GM10266 (cell line): ENCODE measurements at regions not wholly inside any gene's neighbourhood (a gene's known extent, or its start where the extent isn't known, plus 50 kb on each side); places are given as distances from the start of the nearest gene placed in this dataset.

Source experiments
- DNase-seq: peaks from one replicate; pipeline ENCODE4 v3.0.0; 2012; ENCODE audit errors: extremely low spot score
- TF ChIP-seq, protein P1 (sequence below): IDR thresholded peaks from 2 replicates; pipeline ENCODE4 v1.5.1; 2012; ENCODE audit warnings: mild to moderate bottlenecking, low read depth; ENCODE audit not compliant: control insufficient read depth, insufficient read depth; ENCODE audit errors: missing control alignments

DNA sequence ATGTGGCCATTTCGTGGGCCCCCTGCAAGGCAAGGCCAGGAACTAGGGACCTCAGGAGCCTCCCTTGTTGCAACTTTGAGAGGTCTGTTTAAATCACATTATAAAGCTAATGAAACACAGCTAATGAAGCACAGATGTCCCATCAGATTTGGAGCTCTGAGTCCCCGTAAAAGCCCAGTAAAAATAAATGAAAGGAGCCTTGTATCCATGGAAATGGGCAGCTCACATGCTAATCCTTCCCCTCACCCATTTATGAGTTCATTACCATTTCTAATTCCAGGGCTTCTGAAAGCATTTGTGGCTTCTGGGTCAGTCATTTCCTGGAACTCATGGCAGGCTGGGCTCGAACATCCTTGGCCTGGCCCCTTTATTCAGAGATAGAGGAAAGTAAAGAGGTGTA, 274.8 kb downstream of the SS18 start:
- TF ChIP-seq, protein P1, sequence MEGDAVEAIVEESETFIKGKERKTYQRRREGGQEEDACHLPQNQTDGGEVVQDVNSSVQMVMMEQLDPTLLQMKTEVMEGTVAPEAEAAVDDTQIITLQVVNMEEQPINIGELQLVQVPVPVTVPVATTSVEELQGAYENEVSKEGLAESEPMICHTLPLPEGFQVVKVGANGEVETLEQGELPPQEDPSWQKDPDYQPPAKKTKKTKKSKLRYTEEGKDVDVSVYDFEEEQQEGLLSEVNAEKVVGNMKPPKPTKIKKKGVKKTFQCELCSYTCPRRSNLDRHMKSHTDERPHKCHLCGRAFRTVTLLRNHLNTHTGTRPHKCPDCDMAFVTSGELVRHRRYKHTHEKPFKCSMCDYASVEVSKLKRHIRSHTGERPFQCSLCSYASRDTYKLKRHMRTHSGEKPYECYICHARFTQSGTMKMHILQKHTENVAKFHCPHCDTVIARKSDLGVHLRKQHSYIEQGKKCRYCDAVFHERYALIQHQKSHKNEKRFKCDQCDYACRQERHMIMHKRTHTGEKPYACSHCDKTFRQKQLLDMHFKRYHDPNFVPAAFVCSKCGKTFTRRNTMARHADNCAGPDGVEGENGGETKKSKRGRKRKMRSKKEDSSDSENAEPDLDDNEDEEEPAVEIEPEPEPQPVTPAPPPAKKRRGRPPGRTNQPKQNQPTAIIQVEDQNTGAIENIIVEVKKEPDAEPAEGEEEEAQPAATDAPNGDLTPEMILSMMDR: no peak
- DNase-seq: no peak

- TF ChIP-seq, protein P1: no peak
- peak; percentile 6 for DNase-seq
These were observed 275.5 kb downstream of the SS18 start for GRCh38 chr18:25814841-25815458.

GRCh38 chr18:25813110-25813509, 277.3 kb downstream of the SS18 start:
- TF ChIP-seq, protein P1: no peak
- no peak for DNase-seq

- TF ChIP-seq, protein P1: no peak
- DNase-seq: no peak
These were observed 279.7 kb downstream of the SS18 start for GRCh38 chr18:25810736-25811135.

DNA sequence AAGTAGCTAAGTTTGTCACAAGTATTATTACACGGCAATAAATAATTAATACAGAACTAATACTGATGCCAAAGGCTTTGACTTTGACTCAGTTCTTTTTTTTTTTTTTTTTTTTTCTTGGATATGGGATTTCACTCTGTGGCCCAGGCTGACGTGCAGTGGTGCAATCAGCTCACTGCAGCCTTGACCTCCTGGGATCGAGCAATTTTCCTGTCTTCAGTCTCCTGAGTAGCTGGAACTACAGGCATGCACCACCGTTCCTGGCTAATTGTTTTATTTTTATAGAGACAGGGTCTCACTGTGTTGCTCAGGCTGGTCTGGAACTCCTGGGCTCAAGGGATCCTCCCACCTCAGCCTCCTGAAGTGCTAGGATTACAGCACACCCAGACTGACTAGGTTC, 284.5 kb downstream of the SS18 start:
- DNase-seq: no peak
- TF ChIP-seq, protein P1: no peak

DNA sequence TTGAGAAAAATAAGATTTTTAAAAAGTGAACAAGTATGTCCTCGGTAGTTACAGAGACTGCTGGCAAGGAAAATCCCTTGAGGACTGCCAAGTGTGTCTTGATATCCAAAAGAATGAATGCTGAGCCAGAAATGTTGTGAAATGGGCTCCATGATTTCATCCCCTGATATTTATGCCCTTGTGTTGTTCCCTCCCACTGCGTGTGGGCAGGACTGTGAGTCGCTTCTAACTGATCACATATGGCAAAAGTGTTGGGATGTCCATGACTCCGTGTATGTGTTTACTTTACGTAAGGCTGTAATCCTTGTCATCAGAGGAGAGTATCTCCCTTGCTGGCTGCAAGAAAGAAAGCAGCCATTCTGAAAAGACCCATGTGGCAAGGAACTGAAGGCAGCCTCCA, 285.1 kb downstream of the SS18 start:
- no peak for DNase-seq
- TF ChIP-seq, protein P1: no peak

- TF ChIP-seq, protein P1: no peak
- no peak for DNase-seq
These were observed 291.2 kb downstream of the SS18 start for GRCh38 chr18:25799231-25799630.
